Stimulated activated CD4-positive, alpha-beta T cell treated with anti-CD3 and anti-CD28 coated beads, Interleukin-2, amount 100 ng/mL, for 48 hours (primary cell): ENCODE measurements at regions not wholly inside any gene's neighbourhood (a gene's known extent, or its start where the extent isn't known, plus 50 kb on each side); places are given as distances from the start of the nearest gene placed in this dataset.
"Not testable (repeated sequence)": the region's sequence is repeated elsewhere in the genome, so short reads cannot be mapped to it uniquely, and the experiment has no call there.

Experiments
- DNase-seq, 2 donors: peaks; one replicate each; pipeline ENCODE4 v3.0.0-alpha.2; 2020

- no peak for DNase-seq
Measured at GRCh38 chr5:125052584-125052983, 306.1 kb upstream of the ZNF608 start.

GRCh38 chr5:125053179-125053578 lies 306.7 kb upstream of the ZNF608 start:
- DNase-seq: no peak

GRCh38 chr5:125054146-125054545 lies 307.7 kb upstream of the ZNF608 start:
- no peak for DNase-seq

GRCh38 chr5:125056671-125057485 lies 310.4 kb upstream of the ZNF608 start:
- no peak for DNase-seq

GRCh38 chr5:125057912-125058826 lies 311.7 kb upstream of the ZNF608 start:
- no peak for DNase-seq

GRCh38 chr5:125059255-125060002 lies 313.0 kb upstream of the ZNF608 start:
- no peak for DNase-seq

GRCh38 chr5:125061726-125062125 lies 315.3 kb upstream of the ZNF608 start:
- DNase-seq: no peak

GRCh38 chr5:125064621-125065438 lies 318.4 kb upstream of the ZNF608 start:
- no peak for DNase-seq

GRCh38 chr5:125065741-125066140 lies 319.3 kb upstream of the ZNF608 start:
- DNase-seq: no peak

GRCh38 chr5:125070961-125071360 lies 324.5 kb upstream of the ZNF608 start:
- DNase-seq: no peak

GRCh38 chr5:125073090-125073489 lies 326.7 kb upstream of the ZNF608 start:
- DNase-seq: no peak

- no peak for DNase-seq
Measured at GRCh38 chr5:125075567-125075966, 329.1 kb upstream of the ZNF608 start.

GRCh38 chr5:125079028-125079427 lies 332.6 kb upstream of the ZNF608 start:
- not testable (repeated sequence) for DNase-seq

- DNase-seq: no peak
Measured at GRCh38 chr5:125081101-125081500, 334.7 kb upstream of the ZNF608 start.

GRCh38 chr5:125083981-125084380 lies 337.5 kb upstream of the ZNF608 start:
- DNase-seq: no peak

GRCh38 chr5:125085797-125086505 lies 339.5 kb upstream of the ZNF608 start:
- no peak for DNase-seq

- DNase-seq: no peak
Measured at GRCh38 chr5:125088522-125089105, 342.2 kb upstream of the ZNF608 start.

- not testable (repeated sequence) for DNase-seq
Measured at GRCh38 chr5:125092138-125092537, 345.7 kb upstream of the ZNF608 start.

GRCh38 chr5:125093776-125094175 lies 347.3 kb upstream of the ZNF608 start:
- no peak for DNase-seq

GRCh38 chr5:125100342-125100741 lies 353.9 kb upstream of the ZNF608 start:
- DNase-seq: no peak

- DNase-seq: no peak
Measured at GRCh38 chr5:125100951-125101350, 354.5 kb upstream of the ZNF608 start.
